Fibroblast of pulmonary artery (primary cell): ENCODE measurements at regions not wholly inside any gene's neighbourhood (a gene's known extent, or its start where the extent isn't known, plus 50 kb on each side); places are given as distances from the start of the nearest gene placed in this dataset.
"Not testable (repeated sequence)": the region's sequence is repeated elsewhere in the genome, so short reads cannot be mapped to it uniquely, and the experiment has no call there.

Experiments used
- DNase-seq: peaks from one replicate; pipeline ENCODE4 v3.0.0-alpha.2; 2010; ENCODE audit warnings: low read depth
- H3K4me3 ChIP-seq: replicated peaks from 2 replicates; pipeline ENCODE4 v1.5.1; 2011; ENCODE audit warnings: low read depth, mild to moderate bottlenecking, control low read depth, low read length, moderate library complexity
- CTCF ChIP-seq: IDR thresholded peaks from 2 replicates; pipeline ENCODE4 v1.5.1; 2011; ENCODE audit warnings: mild to moderate bottlenecking, control low read depth, low read length, inconsistent platforms; ENCODE audit errors: missing control alignments

GRCh38 chr9:7578951-7579350 is 220.6 kb downstream of the DMAC1 start:
- no peak overlapping the region for H3K4me3 ChIP-seq
- TF ChIP-seq CTCF, result no peak
- no peak for DNase-seq

GRCh38 chr9:7570107-7570720 is 229.4 kb downstream of the DMAC1 start:
- peak; percentile 61 for DNase-seq
- peak; percentile 91 for TF ChIP-seq CTCF

GRCh38 chr9:7567687-7568086 is 231.9 kb downstream of the DMAC1 start:
- TF ChIP-seq CTCF, result no peak
- H3K4me3 ChIP-seq, result no peak overlapping the region
- no peak for DNase-seq

More at GRCh38 chr9:7570107-7570720, 229.4 kb downstream of the DMAC1 start:
- H3K4me3 ChIP-seq, result no peak overlapping the region

GRCh38 chr9:7561527-7562080 is 238.0 kb downstream of the DMAC1 start:
- no peak for DNase-seq
- H3K4me3 ChIP-seq, result no peak overlapping the region
- TF ChIP-seq CTCF, result no peak

GRCh38 chr9:7560669-7561305 is 238.8 kb downstream of the DMAC1 start:
- no peak for DNase-seq

GRCh38 chr9:7554699-7555098 is 244.9 kb downstream of the DMAC1 start:
- no peak for TF ChIP-seq CTCF
- no peak for DNase-seq

More at GRCh38 chr9:7560669-7561305, 238.8 kb downstream of the DMAC1 start:
- TF ChIP-seq CTCF, result no peak
- no peak overlapping the region for H3K4me3 ChIP-seq

GRCh38 chr9:7552706-7553105 is 246.9 kb downstream of the DMAC1 start:
- not testable (repeated sequence) for DNase-seq, H3K4me3 ChIP-seq

More at GRCh38 chr9:7554699-7555098, 244.9 kb downstream of the DMAC1 start:
- H3K4me3 ChIP-seq, result no peak overlapping the region
